ENCODE measurements at regions not wholly inside any gene's neighbourhood (a gene's known extent, or its start where the extent isn't known, plus 50 kb on each side); places are given as distances from the start of the nearest gene placed in this dataset.

- TF ChIP-seq CTCF (IDR thresholded peaks at IDR 0.05; ENCODE audit: low read depth, low read length), result no peak
- Histone ChIP-seq H3K36me3 (no peaks in the 10 kb centered on the region), H3K9me3 (no peaks in the 10 kb centered on the region), H3K4me3 (ENCODE audit: low read depth, low read length) (no peak overlapping the region), H3K4me1 (no peaks in the 10 kb centered on the region), H3K27me3 (peaks cover 4% of the 10 kb centered on the region; the same call in 1 of the 2 replicates)
- DNase-seq, result no peak
Measured at GRCh38 chr15:91604122-91604521, 249.4 kb upstream of the SLCO3A1 start.

- no peaks in the 10 kb centered on the region for H3K4me1 ChIP-seq
- H3K9me3 ChIP-seq, result no peaks in the 10 kb centered on the region
- H3K36me3 ChIP-seq, result no peaks in the 10 kb centered on the region
- TF ChIP-seq CTCF (IDR thresholded peaks at IDR 0.05; ENCODE audit: low read depth, low read length), result no peak
- H3K4me3 ChIP-seq (ENCODE audit: low read depth, low read length), result no peak overlapping the region
- no peak for DNase-seq
- H3K27me3 ChIP-seq, result no peaks in the 10 kb centered on the region
Measured at GRCh38 chr15:91605576-91605975, 247.9 kb upstream of the SLCO3A1 start.

GRCh38 chr15:91609231-91609630, 244.3 kb upstream of the SLCO3A1 start:
- no peak for DNase-seq
- H3K4me1 ChIP-seq, result no peaks in the 10 kb centered on the region
- no peak for TF ChIP-seq CTCF (IDR thresholded peaks at IDR 0.05; ENCODE audit: low read depth, low read length)
- H3K27me3 ChIP-seq, result no peaks in the 10 kb centered on the region
- no peaks in the 10 kb centered on the region for H3K9me3 ChIP-seq
- no peak overlapping the region for H3K4me3 ChIP-seq (ENCODE audit: low read depth, low read length)
- H3K36me3 ChIP-seq, result no peaks in the 10 kb centered on the region

GRCh38 chr15:91609966-91610365, 243.5 kb upstream of the SLCO3A1 start:
- Histone ChIP-seq H3K4me3 (ENCODE audit: low read depth, low read length) (no peak overlapping the region), H3K36me3 (no peaks in the 10 kb centered on the region), H3K27me3 (no peaks in the 10 kb centered on the region), H3K4me1 (no peaks in the 10 kb centered on the region), H3K9me3 (no peaks in the 10 kb centered on the region)
- no peak for DNase-seq
- TF ChIP-seq CTCF (IDR thresholded peaks at IDR 0.05; ENCODE audit: low read depth, low read length), result no peak

- no peaks in the 10 kb centered on the region for H3K27me3 ChIP-seq
- TF ChIP-seq CTCF (IDR thresholded peaks at IDR 0.05; ENCODE audit: low read depth, low read length), result no peak
- no peaks in the 10 kb centered on the region for H3K36me3 ChIP-seq
- DNase-seq, result no peak
- no peaks in the 10 kb centered on the region for H3K9me3 ChIP-seq
- no peaks in the 10 kb centered on the region for H3K4me1 ChIP-seq
- no peak overlapping the region for H3K4me3 ChIP-seq (ENCODE audit: low read depth, low read length)
Measured at GRCh38 chr15:91611561-91612323, 241.8 kb upstream of the SLCO3A1 start.

GRCh38 chr15:91620229-91620628, 233.3 kb upstream of the SLCO3A1 start:
- no peaks in the 10 kb centered on the region for H3K4me1 ChIP-seq
- no peaks in the 10 kb centered on the region for H3K36me3 ChIP-seq
- TF ChIP-seq CTCF (IDR thresholded peaks at IDR 0.05; ENCODE audit: low read depth, low read length), result no peak
- H3K27me3 ChIP-seq, result no peaks in the 10 kb centered on the region
- no peak overlapping the region for H3K4me3 ChIP-seq (ENCODE audit: low read depth, low read length)
- H3K9me3 ChIP-seq, result no peaks in the 10 kb centered on the region
- no peak for DNase-seq
